Suppressor macrophage (primary cell): ENCODE measurements at regions not wholly inside any gene's neighbourhood (a gene's known extent, or its start where the extent isn't known, plus 50 kb on each side); places are given as distances from the start of the nearest gene placed in this dataset.
A peak's percentile ranks its signal among the peaks of the same experiment; 100 is the strongest.

Experiments
- DNase-seq, 4 experiments: peaks; one replicate each; pipeline ENCODE4 v3.0.0-alpha.2; 2020 to 2022

- DNase-seq = peak in 2 of 4 experiments; percentile 15 to 38
Observed at GRCh38 chr1:228897901-228898300, 162.6 kb downstream of the RHOU start.

GRCh38 chr1:228898582-228898992 is 163.3 kb downstream of the RHOU start:
- peak; percentile 69 to 86 (median 79) for DNase-seq

GRCh38 chr1:228899421-228899956 is 164.2 kb downstream of the RHOU start:
- no peak for DNase-seq

GRCh38 chr1:228900099-228900885 is 165.0 kb downstream of the RHOU start:
- DNase-seq = no peak

GRCh38 chr1:228900886-228901392 is 165.7 kb downstream of the RHOU start:
- no peak for DNase-seq

GRCh38 chr1:228901936-228902681 is 166.8 kb downstream of the RHOU start:
- DNase-seq = no peak

- DNase-seq = no peak
Observed at GRCh38 chr1:228902781-228903433, 167.6 kb downstream of the RHOU start.

GRCh38 chr1:228903434-228904071 is 168.3 kb downstream of the RHOU start:
- DNase-seq = no peak

GRCh38 chr1:228904222-228904621 is 168.9 kb downstream of the RHOU start:
- no peak for DNase-seq

GRCh38 chr1:228905701-228906101 is 170.4 kb downstream of the RHOU start:
- DNase-seq = no peak

GRCh38 chr1:228906223-228906860 is 171.1 kb downstream of the RHOU start:
- no peak for DNase-seq

GRCh38 chr1:228911225-228912210 is 176.2 kb downstream of the RHOU start:
- no peak for DNase-seq

GRCh38 chr1:228913626-228914414 is 178.5 kb downstream of the RHOU start:
- DNase-seq = no peak

- DNase-seq = no peak
Observed at GRCh38 chr1:228914700-228915099, 179.4 kb downstream of the RHOU start.

- no peak for DNase-seq
Observed at GRCh38 chr1:228917342-228917741, 182.1 kb downstream of the RHOU start.

- DNase-seq = no peak
Observed at GRCh38 chr1:228917755-228918154, 182.5 kb downstream of the RHOU start.

GRCh38 chr1:228918335-228918734 is 183.1 kb downstream of the RHOU start:
- no peak for DNase-seq

GRCh38 chr1:228919914-228920313 is 184.6 kb downstream of the RHOU start:
- no peak for DNase-seq

- no peak for DNase-seq
Observed at GRCh38 chr1:228920831-228921230, 185.6 kb downstream of the RHOU start.

- peak; percentile 59 to 81 (median 72) for DNase-seq
Observed at GRCh38 chr1:228921481-228921880, 186.2 kb downstream of the RHOU start.
